ENCODE measurements at regions not wholly inside any gene's neighbourhood (a gene's known extent, or its start where the extent isn't known, plus 50 kb on each side); places are given as distances from the start of the nearest gene placed in this dataset.

DNA sequence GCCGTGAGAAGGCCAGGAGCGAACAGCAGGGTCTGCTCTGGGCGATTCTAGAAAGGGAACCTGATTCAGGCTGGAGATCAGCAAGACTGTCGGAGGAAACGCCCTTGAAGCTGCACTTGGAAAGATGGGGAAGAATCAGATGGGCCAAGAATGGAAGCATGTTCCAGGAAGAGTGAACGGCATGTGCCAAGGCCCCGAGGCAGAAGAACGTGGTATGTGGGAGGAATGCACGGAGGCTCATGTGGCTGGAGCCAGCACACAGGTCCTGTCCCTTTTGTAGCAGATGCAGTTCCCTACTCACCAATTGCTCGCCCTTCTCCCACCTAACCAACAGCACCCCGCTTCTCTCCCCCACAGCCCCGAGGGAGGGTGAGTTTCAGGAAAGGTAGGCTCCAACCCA lies 180.6 kb downstream of the TFAP2C start:
- Histone ChIP-seq H3K9me3 (ENCODE audit: insufficient read depth, low read length) (no peaks in the 10 kb centered on the region), H2AFZ (ENCODE audit: low read depth, low read length) (no peak overlapping the region), H3K4me2 (ENCODE audit: low read length) (no peak overlapping the region), H3K79me2 (ENCODE audit: low read length) (no peaks in the 10 kb centered on the region), H4K20me1 (ENCODE audit: insufficient read depth, low read length) (no peaks in the 10 kb centered on the region), H3K27me3 (ENCODE audit: low read depth, low read length) (peaks cover 26% of the 10 kb centered on the region), H3K4me3 (ENCODE audit: low read length) (no peak overlapping the region), H3K9ac (ENCODE audit: low read length) (no peak overlapping the region), H3K4me1 (ENCODE audit: low read length) (no peaks in the 10 kb centered on the region), H3K36me3 (replicated peaks; ENCODE audit: low read depth, low read length) (no peaks in the 10 kb centered on the region), H3K27ac (ENCODE audit: low read length) (no peak overlapping the region)
- TF ChIP-seq EZH2phosphoT487 (IDR thresholded peaks at IDR 0.05; ENCODE audit: low read depth), result no peak
- TF ChIP-seq CTCF (IDR thresholded peaks at IDR 0.05; ENCODE audit: low read depth, low read length), result no peak

GRCh38 chr20:56810141-56810540 lies 181.0 kb downstream of the TFAP2C start:
- Histone ChIP-seq H3K27ac (ENCODE audit: low read length) (no peak overlapping the region), H2AFZ (ENCODE audit: low read depth, low read length) (no peak overlapping the region), H4K20me1 (ENCODE audit: insufficient read depth, low read length) (no peaks in the 10 kb centered on the region), H3K27me3 (ENCODE audit: low read depth, low read length) (peaks cover 26% of the 10 kb centered on the region), H3K79me2 (ENCODE audit: low read length) (no peaks in the 10 kb centered on the region), H3K36me3 (replicated peaks; ENCODE audit: low read depth, low read length) (no peaks in the 10 kb centered on the region), H3K4me2 (ENCODE audit: low read length) (no peak overlapping the region), H3K4me1 (ENCODE audit: low read length) (no peaks in the 10 kb centered on the region), H3K9ac (ENCODE audit: low read length) (no peak overlapping the region), H3K4me3 (ENCODE audit: low read length) (no peak overlapping the region), H3K9me3 (ENCODE audit: insufficient read depth, low read length) (no peaks in the 10 kb centered on the region)
- no peak for TF ChIP-seq EZH2phosphoT487 (IDR thresholded peaks at IDR 0.05; ENCODE audit: low read depth)
- no peak for TF ChIP-seq CTCF (IDR thresholded peaks at IDR 0.05; ENCODE audit: low read depth, low read length)

DNA sequence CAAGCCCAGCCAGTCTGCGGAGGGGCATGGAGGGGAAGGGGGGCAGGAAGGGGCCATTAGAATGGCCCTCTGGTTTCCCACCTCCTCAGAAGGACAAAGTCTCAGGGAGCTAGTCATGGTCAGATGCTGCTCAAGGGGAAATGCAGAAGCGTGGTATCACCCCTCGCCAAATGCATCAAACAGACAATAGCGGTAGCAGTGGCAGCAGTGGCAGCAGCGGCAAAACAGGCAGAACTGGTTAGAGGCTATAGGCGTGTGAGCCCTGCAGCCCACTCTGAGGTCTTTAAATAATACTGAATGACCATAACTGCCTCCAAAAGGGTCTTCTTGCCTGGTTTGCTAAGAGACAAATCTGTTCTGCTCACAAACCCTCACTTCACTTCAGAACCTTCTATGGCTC lies 186.7 kb downstream of the TFAP2C start:
- Histone ChIP-seq H3K79me2 (ENCODE audit: low read length) (no peaks in the 10 kb centered on the region), H3K4me3 (ENCODE audit: low read length) (no peak overlapping the region), H3K9me3 (ENCODE audit: insufficient read depth, low read length) (no peaks in the 10 kb centered on the region; the same call in 1 of the 2 replicates), H3K36me3 (replicated peaks; ENCODE audit: low read depth, low read length) (no peaks in the 10 kb centered on the region), H3K27me3 (ENCODE audit: low read depth, low read length) (peaks cover 35% of the 10 kb centered on the region), H4K20me1 (ENCODE audit: insufficient read depth, low read length) (no peaks in the 10 kb centered on the region), H3K4me2 (ENCODE audit: low read length) (no peak overlapping the region), H3K9ac (ENCODE audit: low read length) (no peak overlapping the region), H3K27ac (ENCODE audit: low read length) (no peak overlapping the region), H2AFZ (ENCODE audit: low read depth, low read length) (no peak overlapping the region), H3K4me1 (ENCODE audit: low read length) (no peaks in the 10 kb centered on the region)
- TF ChIP-seq CTCF (IDR thresholded peaks at IDR 0.05; ENCODE audit: low read depth, low read length), result no peak
- no peak for TF ChIP-seq EZH2phosphoT487 (IDR thresholded peaks at IDR 0.05; ENCODE audit: low read depth)

GRCh38 chr20:56816349-56816748 lies 187.2 kb downstream of the TFAP2C start:
- H3K4me2 ChIP-seq (ENCODE audit: low read length), result no peak overlapping the region
- no peak overlapping the region for H2AFZ ChIP-seq (ENCODE audit: low read depth, low read length)
- H3K4me1 ChIP-seq (ENCODE audit: low read length), result no peaks in the 10 kb centered on the region
- H3K36me3 ChIP-seq (replicated peaks; ENCODE audit: low read depth, low read length), result no peaks in the 10 kb centered on the region
- no peaks in the 10 kb centered on the region for H3K79me2 ChIP-seq (ENCODE audit: low read length)
- no peaks in the 10 kb centered on the region for H4K20me1 ChIP-seq (ENCODE audit: insufficient read depth, low read length)
- H3K9me3 ChIP-seq (ENCODE audit: insufficient read depth, low read length), result no peaks in the 10 kb centered on the region; the same call in 1 of the 2 replicates
- H3K27ac ChIP-seq (ENCODE audit: low read length), result no peak overlapping the region
- H3K9ac ChIP-seq (ENCODE audit: low read length), result no peak overlapping the region
- TF ChIP-seq EZH2phosphoT487 (IDR thresholded peaks at IDR 0.05; ENCODE audit: low read depth) (no peak), CTCF (IDR thresholded peaks at IDR 0.05; ENCODE audit: low read depth, low read length) (no peak)
- peaks cover 38% of the 10 kb centered on the region for H3K27me3 ChIP-seq (ENCODE audit: low read depth, low read length)
- no peak overlapping the region for H3K4me3 ChIP-seq (ENCODE audit: low read length)
